ENCODE measurements at regions not wholly inside any gene's neighbourhood (a gene's known extent, or its start where the extent isn't known, plus 50 kb on each side); places are given as distances from the start of the nearest gene placed in this dataset.

- peak; percentile 64 for FAIRE-seq
- no peak for DNase-seq (ENCODE audit: low spot score)
These were observed 83.4 kb upstream of the NANOGP8 start for GRCh38 chr15:35168464-35168863.

- DNase-seq (ENCODE audit: low spot score) (no peak), FAIRE-seq (no peak)
These were observed 82.6 kb upstream of the NANOGP8 start for GRCh38 chr15:35167675-35168074.

GRCh38 chr15:35166730-35167359 is 81.8 kb upstream of the NANOGP8 start:
- no peak for FAIRE-seq
- no peak for DNase-seq (ENCODE audit: low spot score)

GRCh38 chr15:35161694-35162093 is 76.6 kb upstream of the NANOGP8 start:
- no peak for FAIRE-seq
- no peak for DNase-seq (ENCODE audit: low spot score)

GRCh38 chr15:35159170-35159569 is 74.1 kb upstream of the NANOGP8 start:
- FAIRE-seq: no peak

GRCh38 chr15:35151782-35152181 is 66.7 kb upstream of the NANOGP8 start:
- no peak for DNase-seq (ENCODE audit: low spot score)
- no peak for FAIRE-seq

More at GRCh38 chr15:35159170-35159569, 74.1 kb upstream of the NANOGP8 start:
- no peak for DNase-seq (ENCODE audit: low spot score)

- DNase-seq (ENCODE audit: low spot score) (no peak), FAIRE-seq (no peak)
These were observed 66.3 kb upstream of the NANOGP8 start for GRCh38 chr15:35151381-35151780.

GRCh38 chr15:35150361-35150760 is 65.3 kb upstream of the NANOGP8 start:
- DNase-seq (ENCODE audit: low spot score) (no peak), FAIRE-seq (no peak)

- FAIRE-seq (no peak), DNase-seq (ENCODE audit: low spot score) (no peak)
These were observed 60.2 kb upstream of the NANOGP8 start for GRCh38 chr15:35145336-35145735.

GRCh38 chr15:35142578-35142977 is 57.5 kb upstream of the NANOGP8 start:
- DNase-seq (ENCODE audit: low spot score) (no peak), FAIRE-seq (no peak)

GRCh38 chr15:35141743-35142471 is 56.8 kb upstream of the NANOGP8 start:
- DNase-seq (ENCODE audit: low spot score) (no peak), FAIRE-seq (no peak)

GRCh38 chr15:35139822-35140221 is 54.7 kb upstream of the NANOGP8 start:
- no peak for DNase-seq (ENCODE audit: low spot score)

GRCh38 chr15:35137190-35137574 is 52.1 kb upstream of the NANOGP8 start:
- DNase-seq (ENCODE audit: low spot score) (no peak), FAIRE-seq (no peak)

More at GRCh38 chr15:35139822-35140221, 54.7 kb upstream of the NANOGP8 start:
- FAIRE-seq: no peak

GRCh38 chr15:35136321-35137189 is 51.5 kb upstream of the NANOGP8 start:
- DNase-seq (ENCODE audit: low spot score): no peak
- FAIRE-seq: no peak

All from RCC 7860 (cell line).